HG03571 (cell line): ENCODE measurements at regions not wholly inside any gene's neighbourhood (a gene's known extent, or its start where the extent isn't known, plus 50 kb on each side); places are given as distances from the start of the nearest gene placed in this dataset.

Experiments
- ATAC-seq: cut with Tn5 transposase; IDR thresholded peaks from one replicate; pipeline ENCODE4 v1.9.1; 2021; ENCODE audit not compliant: unreplicated experiment

DNA sequence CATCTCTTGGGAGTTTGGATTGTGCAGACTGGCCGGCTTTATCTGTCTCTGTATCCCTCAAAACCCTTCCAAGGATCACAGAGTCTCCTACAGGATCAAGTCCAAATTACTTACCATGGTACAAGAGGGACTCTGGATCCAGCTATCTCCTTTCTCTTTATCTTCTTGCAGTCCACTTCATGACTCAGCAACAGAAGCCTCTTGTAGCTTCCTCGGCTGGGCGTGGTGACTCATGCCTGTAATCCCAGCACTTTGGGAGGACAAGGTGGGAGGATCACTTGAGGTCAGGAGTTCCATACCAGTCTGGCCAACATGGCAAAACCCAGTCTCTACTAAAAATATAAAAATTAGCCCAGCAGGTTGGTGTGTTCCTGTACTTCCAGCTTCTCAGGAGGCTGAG is 189.7 kb downstream of the BCAT1 start:
- ATAC-seq: no peak

DNA sequence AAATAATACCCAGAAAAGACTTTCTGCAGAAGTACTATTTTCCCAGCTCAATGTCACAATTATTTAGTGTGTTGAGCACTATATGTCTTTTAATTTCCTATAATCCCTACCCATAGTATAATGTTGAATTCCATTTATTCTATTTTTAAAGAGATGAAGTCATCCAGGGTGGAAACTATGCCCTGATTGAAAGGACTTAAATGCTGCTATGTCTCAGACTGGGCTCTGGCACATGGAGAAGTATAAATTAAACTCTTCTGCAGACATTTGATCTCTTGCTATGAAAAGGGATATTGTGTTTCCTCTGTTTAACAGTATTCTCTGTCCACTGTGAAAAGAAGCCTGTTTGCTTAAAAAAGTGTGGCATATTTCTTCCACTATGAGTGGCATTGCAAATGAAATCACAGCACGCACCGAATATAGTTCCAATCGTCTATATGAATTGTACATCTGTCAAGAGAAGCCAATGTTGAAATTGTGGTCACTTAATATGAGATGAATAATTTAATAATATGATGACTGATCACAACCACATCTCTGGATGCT is 192.3 kb downstream of the BCAT1 start:
- no peak for ATAC-seq

DNA sequence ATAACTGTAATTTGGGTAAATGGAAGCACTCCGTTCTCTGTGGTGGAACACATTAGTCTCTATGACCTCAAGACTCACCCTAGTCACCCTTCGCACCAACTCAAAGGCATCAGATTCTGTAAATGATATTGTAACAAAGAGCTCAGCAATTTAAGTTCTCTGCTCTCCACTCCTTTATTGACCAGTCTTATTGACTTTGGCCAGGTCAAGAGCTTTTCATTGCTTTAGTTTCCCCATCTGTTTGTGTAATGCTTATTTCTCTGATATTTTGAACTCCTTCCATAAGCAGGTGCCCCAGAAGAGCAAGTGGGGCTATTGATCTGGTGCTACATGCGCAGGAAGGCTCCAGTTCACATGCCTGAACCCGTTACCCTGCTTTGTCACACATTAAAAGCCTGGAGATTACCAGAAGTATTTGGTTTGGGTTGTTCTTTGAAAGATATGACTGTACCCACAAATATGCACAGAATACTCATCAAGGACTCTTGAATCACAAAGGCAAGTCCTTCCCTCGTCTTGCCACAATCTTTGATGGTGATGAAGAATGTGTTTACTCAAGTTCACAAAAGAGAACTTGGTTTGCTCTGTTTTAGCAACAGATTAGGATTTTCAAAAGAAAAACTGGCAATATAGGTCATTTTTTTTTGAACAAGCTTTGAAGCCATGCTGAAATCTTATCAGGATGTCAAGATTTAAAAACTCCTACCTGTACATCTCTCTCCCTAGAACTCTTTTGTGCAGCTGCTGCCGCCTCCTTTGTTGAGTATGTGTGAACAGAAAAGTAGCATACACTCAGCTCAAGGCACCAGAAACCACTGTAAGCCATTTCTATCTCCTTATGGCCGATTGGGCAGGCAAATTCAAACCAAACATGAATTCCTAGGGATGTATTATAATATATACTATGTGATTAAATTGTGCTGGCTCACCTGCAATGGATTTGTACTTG is 193.9 kb downstream of the BCAT1 start:
- ATAC-seq: no peak

DNA sequence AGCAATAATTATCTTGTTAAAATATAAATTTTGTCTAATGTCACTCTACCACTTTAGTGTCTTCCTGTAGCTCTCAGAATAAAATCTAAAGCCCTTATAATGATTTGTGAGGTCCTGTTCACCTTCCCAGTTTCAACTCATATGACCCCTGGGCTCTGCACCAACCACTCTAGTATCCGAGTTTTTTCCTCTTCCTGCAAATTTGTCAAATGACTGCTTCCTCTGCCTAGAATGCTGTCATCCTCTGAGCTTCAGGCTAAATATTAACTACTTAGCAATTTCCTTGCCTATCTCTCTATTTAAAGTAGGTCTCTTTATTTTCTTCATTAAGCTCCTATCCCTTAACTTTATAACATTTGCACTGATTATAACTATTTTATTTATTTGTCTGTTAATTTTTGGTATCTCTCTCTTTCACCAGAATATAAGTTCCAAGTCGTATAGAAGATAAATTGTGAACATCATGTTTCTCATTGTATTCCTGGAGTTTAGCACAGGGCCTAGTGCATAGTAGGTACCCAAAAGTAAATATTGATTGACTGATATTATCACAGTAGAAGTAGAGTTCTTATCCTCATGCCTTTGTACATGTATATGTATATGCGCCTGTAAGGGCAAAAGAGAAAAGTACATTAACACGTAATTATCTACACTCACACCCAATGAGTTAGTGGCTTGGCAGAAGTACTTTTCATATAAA is 196.0 kb downstream of the BCAT1 start:
- ATAC-seq: no peak

DNA sequence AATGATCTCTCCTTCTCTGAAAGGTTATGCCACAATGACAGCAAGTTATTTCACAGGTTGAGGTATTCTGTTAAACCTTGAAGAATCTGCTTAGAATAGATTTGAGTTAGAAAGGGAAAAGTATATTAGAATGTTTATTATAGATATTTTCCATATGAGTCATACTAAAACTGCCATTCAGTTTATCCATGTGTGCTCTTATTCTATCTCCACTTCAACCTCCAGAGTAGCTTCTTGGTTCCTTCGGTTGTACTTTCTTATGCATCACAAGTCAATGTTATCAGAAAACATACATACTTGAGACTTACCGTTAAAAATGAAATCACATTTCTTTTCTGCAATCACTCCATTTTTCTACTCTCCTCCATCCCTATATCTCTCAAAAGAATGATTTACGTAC is 197.7 kb downstream of the BCAT1 start:
- no peak for ATAC-seq

DNA sequence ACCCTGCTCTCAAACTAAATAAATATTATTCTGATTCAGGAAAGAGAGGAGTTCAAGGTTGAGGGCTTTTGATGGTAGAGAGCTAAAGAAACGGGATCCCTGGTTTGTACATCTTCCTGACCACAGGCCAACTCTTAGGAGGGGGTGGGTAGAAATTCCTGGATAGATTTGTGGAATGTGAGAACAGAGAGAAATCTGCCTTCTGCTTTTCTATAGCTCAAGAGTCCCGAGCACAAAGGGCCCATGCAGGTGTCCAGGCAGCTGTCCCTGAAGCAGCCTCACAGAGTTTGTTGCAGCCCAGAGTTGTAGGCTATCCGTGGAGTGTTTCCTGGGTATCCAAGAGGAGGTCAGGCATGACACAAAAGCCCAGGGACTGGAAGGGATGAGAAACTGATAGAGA is 198.6 kb downstream of the BCAT1 start:
- ATAC-seq: no peak

DNA sequence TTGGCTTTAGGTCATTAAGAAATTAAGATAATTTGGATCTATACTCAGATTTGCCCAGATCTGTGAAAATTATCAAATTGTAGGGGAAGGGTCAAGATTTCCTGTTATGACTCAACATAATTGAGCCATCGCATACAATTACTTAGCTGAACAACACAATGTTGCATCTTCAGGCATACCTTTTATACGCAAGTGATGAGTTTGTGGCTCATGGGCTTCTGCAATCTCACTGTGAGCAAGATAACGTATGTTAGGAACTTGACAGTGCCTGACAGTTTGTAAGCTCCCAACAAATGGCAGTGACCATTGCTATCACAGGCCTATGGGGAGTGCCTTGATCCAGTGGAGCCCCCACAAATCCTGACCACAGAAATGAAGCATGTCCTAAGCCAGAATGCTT is 199.7 kb downstream of the BCAT1 start:
- no peak for ATAC-seq

DNA sequence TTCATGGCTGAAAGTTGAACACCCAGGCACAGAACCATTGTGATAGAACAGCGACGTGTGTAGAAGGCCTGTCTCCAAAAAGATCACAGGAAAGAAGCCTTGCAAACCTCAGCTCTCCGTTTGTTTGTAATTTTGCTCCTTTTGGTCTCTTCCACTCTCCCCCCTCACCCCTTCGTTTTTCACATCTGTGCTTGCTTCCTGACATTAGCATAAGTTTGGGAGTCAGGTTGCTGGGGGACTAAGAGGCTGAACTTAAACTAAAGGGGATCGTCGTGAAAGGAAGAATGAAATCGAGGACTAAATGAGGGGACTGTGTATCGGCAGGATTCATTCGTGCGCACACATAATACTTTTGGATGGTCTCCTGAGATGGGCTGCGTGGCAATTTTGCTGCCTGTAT is 200.6 kb downstream of the BCAT1 start:
- no peak for ATAC-seq

DNA sequence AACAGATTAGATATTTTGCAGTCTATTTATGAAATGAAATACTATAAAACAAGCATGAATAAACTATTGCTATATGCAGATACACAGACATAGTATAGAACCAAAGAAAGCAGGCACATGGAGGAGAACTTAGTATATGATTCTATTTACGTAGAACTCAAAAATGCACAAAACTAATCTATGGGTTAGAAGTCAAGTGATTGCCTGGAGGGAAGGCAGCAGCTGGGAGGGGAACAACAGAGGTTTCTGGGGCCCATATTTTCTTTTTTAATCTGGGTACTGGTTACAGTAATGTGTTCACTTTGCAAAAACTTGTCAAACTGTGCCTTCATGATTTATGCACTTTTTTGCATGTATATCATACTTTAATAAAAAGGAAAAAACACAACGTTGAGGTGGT is 202.0 kb downstream of the BCAT1 start:
- no peak for ATAC-seq

DNA sequence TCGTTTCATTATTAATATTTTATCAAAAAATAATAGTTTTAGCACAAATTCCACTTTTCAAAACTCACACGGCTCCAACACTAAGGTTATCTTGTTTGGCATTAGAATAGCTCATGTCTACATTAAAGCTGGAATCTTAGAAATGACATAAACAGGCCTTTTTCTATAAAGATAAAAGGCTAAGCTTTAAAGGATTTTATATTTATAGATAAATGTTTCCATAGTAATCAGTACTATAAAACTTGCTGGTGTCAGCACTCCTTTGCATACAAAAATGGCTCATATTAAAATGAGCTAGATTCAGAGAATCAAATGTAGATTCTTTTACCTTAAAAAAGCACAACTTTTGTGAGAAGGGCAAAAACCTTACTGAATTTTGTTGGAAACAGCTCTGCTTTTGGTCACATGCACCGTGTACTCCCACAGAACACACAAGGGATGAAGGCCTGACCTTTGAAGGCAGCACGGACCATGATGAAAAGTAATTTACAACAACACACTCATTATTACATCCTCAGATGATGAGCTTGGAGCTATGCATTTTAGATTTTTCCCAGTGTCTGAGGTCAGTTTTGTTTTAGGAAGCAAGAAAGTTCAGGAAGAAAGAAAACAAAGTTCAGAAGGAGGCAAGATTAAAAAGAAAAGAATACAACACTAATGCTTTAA is 202.8 kb downstream of the BCAT1 start:
- ATAC-seq: no peak

DNA sequence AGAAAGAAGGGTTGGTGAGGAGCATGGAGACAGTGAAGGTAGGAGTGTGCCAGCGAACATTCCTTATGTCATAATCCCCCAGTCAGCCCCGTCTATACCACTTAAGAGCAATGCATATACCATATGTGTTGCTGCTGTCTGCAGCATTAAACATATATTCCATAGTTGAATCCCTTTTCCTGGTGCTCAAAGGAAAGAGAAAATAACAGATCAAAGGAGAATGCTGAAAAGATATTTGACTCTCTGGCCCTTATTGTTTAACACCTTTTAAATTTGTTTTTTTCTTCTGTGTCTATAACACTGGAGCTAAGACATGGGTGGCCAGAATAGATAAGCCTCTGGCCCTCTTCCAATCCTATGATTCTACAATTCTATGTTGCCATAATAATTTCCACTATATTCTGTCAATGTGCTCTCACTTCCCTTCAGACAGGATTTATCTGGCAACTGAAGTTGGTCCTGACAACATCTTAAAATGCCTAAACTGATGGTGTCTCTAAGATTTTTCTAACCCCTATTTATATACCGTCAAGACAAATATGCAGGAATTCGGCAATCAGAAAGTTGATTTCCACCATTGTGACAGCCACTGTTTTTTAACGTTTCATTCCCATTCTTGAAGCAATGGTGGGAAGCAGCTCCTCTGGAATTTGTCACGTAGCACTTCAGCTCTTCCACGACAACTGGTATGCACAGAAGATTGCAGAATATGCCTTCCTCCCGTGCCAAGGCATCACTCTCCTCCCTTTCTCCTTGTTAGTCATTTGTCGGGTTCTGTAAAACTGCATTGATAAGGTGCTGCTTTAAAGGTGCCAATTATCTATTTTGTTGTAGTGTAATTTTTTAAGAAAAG is 204.7 kb downstream of the BCAT1 start:
- no peak for ATAC-seq

DNA sequence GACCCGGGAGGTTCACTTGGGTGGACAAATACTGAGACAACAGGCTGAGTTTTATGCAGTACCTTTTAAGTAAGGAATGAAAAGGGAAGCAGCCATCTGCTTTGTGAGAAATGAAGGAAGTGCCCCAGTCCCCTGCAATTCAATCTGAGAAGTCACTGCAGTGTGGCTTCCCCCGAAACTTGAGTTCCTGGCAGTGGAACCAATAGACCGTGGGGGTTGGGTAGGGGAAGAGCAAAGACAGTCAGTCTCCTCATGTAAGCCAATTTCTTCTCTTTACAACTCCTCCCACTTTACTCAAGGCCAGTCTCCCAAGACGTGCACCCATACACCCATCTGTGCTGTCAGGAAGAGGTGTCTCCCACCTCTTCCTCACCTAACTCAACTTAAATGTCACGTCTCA is 206.5 kb downstream of the BCAT1 start:
- ATAC-seq: peak; percentile 95

DNA sequence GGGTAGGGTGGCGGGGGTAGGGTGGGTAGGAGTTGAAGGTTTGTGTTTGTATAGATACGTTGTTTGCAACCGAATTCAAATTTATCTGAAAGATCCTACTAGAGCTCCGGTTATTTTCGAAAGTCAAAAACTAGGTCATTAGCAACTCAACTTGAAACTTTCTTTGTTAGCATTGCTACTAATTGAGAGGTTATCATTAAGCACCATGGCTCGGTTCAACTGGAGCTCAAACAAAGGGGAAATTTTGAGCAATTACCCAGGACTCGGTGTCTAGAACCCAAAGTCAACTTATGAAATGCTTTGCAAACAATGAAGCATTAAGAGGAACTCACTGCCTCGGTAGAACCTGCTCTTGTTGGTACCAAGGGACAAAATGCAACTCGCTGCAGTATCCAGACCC is 207.7 kb downstream of the BCAT1 start:
- ATAC-seq: no peak

DNA sequence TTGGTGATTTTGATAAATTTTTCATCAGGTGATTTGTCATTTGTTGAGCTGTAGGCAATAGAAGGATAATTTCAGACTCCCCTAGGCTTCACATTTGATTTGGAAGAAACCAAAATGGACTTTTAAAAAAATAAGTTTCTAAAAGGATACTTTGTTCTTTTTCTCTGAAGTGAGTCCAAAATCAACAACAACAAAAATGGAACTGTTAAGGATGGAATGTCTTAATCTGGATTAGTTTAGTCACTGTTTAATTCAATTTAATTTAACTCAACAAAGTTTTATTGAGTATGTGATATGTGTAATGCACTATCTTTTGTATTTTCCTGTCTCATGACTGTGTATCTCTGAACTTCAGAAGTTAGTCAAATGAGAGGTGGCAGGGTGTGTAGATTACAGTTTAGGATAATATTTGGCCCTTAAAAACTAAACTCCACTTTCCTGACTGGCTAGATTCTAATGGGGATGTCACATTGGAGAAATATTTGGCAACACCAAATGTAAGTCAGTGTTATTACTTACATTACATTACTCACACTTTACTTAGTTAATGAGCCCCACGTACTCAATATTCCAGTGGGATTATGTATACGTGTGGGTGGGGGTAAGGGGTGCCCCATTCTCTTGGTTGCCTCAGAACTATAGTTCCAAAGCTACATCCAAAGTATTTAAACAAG is 209.7 kb downstream of the BCAT1 start:
- ATAC-seq: no peak

DNA sequence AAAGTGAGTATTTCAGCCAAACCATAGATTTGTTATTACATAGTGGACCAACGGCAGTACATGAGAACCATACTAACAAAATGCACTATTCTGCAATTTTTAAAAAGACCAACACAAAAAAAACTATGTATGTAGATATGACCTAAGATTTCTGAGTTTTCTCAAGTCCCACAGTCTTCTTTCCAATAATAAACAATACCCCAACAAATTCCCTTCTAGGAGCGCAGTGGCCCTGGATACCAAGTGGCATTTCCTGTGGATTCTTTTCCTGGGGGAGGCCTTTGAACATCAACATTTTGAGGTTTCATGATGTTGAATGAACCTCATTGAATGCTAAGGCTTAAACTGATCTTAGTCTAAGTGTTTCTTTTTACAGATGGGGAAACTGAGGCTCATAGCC is 210.5 kb downstream of the BCAT1 start:
- ATAC-seq: no peak

DNA sequence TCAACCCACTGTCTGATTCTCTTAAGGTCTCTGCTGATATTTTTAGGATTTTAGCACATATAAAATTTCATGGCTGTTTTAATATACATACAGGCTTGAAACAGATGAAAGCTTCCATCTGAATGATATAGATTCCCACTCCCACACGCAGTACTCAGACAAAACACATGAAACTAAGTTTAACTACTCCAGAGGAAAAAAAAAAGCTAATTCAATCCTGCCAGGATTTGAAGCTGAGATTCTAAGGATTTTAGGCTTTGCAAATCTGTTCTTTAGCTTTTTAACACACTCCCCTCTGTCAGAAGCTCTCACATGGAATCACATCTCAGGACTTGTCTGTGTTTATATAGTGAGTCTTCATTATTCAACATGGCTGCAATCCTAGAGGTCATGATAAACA is 217.3 kb downstream of the BCAT1 start:
- no peak for ATAC-seq

DNA sequence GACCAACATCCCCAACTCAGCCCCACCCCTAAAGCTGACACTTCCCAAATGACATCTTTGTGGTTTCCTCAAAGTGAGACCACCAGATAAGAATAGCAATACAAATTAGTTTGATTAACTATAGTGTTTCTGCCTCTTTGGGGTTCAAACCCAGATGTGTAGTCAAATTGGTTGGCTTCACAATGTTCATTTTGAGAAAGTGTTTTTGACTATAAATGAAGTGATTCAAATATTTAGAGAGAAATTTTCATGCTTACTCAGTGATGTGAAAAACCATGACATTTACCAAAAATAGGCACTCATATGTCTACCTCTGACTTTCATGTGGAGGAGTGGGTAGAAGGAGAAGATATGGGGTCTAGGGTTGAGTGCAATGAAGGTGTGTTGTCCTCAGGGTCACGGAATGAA is 218.4 kb downstream of the BCAT1 start:
- no peak for ATAC-seq

DNA sequence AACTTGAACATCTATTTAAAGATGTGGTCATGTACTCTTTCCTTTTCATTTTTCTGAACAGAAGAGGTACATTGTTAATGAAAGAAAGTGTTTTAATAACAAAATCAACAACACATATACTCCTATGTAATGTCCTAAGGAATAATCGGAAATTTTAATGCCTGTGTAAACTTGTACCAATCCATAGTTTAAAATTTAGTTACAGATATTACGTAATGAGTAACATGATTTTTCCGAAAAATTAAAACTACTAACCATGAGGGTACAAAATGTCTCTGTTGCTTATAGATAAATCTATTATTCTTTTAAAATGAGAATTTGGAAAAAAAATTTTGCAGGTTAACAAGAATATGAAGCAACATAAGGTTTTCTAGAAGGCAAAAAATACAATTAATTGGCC is 220.1 kb downstream of the BCAT1 start:
- ATAC-seq: no peak

DNA sequence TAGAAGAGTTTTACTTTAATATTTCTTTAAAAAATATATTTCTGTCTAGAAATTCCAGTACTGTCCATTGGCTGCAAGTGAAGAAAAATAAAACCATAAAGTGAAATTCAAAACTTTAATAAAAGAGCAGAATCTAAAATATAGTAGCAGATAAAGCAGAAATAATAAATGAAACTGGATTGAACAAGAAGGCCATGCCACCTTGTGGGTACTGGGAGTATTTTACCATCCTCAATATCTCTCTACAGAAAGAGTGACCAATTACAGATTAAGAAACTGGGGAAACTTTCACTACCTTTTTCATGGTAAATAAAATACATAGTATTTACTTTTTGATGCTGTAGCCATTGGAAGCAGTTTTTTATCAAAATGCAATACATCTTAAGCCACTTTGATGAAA is 220.5 kb downstream of the BCAT1 start:
- ATAC-seq: no peak

DNA sequence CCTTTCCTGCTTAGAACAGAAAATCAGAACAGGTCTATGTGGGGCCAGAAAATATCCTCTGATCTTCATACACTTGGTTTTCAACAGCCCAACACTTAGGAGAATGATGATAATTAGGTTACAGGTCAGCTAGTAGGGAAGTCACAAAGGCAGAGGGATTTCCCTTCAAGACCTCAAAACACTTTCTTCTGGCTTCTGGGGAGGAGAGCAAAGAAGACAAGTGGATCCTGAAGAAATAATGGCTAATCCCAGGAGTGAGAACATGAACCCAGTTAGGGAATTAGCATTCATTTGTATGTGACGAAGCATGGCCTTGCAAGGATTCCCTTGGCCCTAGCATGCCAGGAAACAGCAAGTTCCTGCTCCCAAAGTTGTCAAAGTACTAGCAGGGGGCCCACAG is 223.3 kb downstream of the BCAT1 start:
- ATAC-seq: no peak
